ENCODE measurements at regions not wholly inside any gene's neighbourhood (a gene's known extent, or its start where the extent isn't known, plus 50 kb on each side); places are given as distances from the start of the nearest gene placed in this dataset.

- TF ChIP-seq CTCF (conservative IDR thresholded peaks at IDR 0.05 in 1 of 2, IDR thresholded peaks at IDR 0.05 in 1 of 2; ENCODE audit: low read depth in 1 of 2, low read length in 2 of 2) (no peak), EZH2 (IDR thresholded peaks at IDR 0.05; ENCODE audit: low read length, missing control alignments) (no peak)
Observed at GRCh38 chr2:41344529-41344928, 703.3 kb upstream of the PKDCC start.

All from fibroblast of lung (primary cell).